ENCODE measurements at regions not wholly inside any gene's neighbourhood (a gene's known extent, or its start where the extent isn't known, plus 50 kb on each side); places are given as distances from the start of the nearest gene placed in this dataset.

DNA sequence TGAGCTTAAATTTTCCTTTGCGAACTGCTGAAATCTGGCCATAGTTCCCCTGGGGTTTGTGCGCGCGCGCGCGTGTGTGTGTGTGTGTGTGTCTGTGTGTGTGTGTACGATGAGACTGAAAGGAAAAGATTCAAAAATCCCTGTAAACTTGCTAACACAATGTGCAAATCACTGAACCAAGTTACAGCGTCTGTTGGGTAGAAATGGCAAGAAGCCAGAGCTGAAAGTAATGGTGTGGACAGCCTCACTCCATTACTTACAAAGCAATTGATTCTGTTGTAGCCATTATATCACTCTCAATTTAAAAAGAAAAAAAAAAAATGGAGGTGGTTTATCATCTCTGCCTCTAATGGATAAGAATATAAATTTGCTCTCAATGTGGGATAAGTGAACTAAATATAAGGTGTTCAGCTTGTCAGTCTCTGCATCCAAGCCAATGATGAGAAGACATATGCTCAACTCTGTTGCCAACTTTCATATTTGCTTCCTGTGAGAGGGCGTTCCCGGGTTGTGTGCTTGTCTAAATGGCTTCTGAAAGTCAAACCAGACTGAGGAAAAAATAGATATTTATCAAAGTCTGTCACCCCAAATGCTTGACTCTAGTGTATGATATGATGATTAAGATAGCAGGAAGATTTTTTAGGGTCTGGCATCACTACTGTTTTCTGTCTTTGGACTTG is 422.2 kb downstream of the ZNF385D start:
- DNase-seq (ENCODE audit: low spot score) = no peak
- TF ChIP-seq, protein P1, sequence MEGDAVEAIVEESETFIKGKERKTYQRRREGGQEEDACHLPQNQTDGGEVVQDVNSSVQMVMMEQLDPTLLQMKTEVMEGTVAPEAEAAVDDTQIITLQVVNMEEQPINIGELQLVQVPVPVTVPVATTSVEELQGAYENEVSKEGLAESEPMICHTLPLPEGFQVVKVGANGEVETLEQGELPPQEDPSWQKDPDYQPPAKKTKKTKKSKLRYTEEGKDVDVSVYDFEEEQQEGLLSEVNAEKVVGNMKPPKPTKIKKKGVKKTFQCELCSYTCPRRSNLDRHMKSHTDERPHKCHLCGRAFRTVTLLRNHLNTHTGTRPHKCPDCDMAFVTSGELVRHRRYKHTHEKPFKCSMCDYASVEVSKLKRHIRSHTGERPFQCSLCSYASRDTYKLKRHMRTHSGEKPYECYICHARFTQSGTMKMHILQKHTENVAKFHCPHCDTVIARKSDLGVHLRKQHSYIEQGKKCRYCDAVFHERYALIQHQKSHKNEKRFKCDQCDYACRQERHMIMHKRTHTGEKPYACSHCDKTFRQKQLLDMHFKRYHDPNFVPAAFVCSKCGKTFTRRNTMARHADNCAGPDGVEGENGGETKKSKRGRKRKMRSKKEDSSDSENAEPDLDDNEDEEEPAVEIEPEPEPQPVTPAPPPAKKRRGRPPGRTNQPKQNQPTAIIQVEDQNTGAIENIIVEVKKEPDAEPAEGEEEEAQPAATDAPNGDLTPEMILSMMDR (IDR thresholded peaks at IDR 0.05; ENCODE audit: borderline replicate concordance, control extremely low read depth, extremely low read depth, insufficient read depth, missing control alignments) = no peak
- in situ Hi-C loops (cut with MboI; ENCODE audit: low sequenced_read_pairs, unreplicated experiment) = no loop called here

DNA sequence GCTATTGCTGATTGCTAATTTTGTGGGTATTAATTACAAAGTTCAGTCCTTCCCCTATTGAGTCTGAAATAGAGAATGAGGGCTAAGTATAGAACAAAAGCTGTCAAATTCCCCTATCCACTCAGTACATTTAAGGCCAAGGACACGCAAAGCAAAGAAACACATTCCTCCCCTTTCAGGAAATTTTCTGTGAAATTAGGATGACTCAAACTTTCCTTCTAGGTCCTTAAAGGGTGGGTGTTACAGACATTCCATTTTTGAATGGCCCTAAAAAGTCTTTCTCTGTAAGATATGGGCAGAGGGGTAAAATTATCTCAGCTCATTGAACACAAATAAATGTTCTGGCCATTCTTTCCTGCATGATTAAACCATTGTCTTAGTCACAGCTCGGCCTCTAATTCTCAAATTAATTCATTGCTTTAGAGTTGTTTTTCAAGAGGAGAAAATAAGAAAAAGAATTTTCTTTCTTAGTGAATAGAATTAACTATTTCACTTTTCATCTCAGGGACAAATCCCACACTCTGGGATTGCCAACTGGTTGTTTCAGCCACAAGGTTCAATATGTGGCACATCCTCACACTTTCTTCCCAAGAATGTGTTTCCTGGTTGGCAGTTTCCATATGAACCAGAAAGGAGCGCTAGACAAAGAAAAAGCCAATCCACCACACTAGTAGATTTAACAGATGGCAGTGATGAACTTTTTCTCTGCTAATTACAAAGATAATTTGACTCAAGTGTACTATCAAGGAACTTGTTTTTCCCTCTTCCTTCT is 424.1 kb downstream of the ZNF385D start:
- DNase-seq (ENCODE audit: low spot score) = no peak
- TF ChIP-seq, protein P1 (IDR thresholded peaks at IDR 0.05; ENCODE audit: borderline replicate concordance, control extremely low read depth, extremely low read depth, insufficient read depth, missing control alignments) = no peak
- in situ Hi-C loops (cut with MboI; ENCODE audit: low sequenced_read_pairs, unreplicated experiment) = no loop called here

DNA sequence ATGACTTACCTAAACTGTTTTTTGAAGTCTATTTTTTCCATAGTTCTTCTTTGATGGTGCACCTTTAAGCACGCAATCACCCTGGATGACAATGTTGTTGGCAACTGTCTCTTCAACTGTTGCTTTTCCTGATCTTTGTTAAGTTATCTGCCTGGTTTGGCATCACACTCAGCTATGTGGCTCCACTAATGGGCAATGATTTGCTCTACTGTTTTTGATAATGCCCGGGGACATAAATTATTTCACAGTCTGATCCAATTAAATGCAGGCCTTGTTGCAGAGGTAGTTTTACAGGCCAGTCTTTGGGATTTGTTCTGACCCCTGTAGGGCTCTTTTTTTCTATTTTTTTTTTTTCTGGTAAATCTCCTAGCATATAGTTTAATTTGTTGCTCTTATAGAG is 436.3 kb downstream of the ZNF385D start:
- in situ Hi-C loops (cut with MboI; ENCODE audit: low sequenced_read_pairs, unreplicated experiment) = no loop called here
- TF ChIP-seq, protein P1 (IDR thresholded peaks at IDR 0.05; ENCODE audit: borderline replicate concordance, control extremely low read depth, extremely low read depth, insufficient read depth, missing control alignments) = no peak
- DNase-seq (ENCODE audit: low spot score) = no peak

DNA sequence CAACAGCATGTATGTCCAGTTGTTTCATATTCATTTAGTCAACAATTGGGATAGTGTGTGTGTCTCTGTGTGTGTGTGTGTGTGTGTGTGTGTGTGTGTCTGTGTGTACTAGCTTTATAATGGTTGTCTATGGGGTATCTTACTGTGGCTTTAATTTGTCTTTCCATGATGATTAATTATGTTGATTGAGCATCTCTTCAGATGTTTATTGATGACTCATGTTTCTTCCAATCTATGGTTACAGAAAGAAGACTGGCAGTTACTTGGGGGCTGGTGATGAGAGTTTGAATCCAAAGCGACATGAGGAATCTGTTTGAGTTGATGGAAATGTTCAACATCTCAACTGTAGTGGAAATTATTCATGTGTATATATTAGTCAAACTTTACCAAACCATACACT is 440.1 kb downstream of the ZNF385D start:
- DNase-seq (ENCODE audit: low spot score) = no peak
- in situ Hi-C loops (cut with MboI; ENCODE audit: low sequenced_read_pairs, unreplicated experiment) = no loop called here
- TF ChIP-seq, protein P1 (IDR thresholded peaks at IDR 0.05; ENCODE audit: borderline replicate concordance, control extremely low read depth, extremely low read depth, insufficient read depth, missing control alignments) = no peak

DNA sequence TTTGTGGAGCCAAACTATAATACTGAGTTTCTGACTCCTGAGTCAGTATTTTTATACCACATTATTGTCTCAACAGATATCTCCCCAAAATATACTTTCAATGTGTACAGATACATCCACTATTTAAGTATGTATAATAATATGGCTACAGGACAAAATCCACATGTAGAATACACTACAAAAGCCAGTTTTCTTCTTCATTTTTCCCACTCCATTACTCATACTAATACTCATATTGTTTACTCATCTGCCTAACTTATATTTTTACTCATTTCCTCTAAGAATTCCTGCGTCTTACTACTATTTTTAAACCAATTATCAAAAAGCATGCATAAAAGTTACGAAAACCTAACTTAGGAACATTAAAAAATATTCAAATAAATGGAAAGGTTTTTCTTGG is 440.8 kb downstream of the ZNF385D start:
- in situ Hi-C loops (cut with MboI; ENCODE audit: low sequenced_read_pairs, unreplicated experiment) = no loop called here

DNA sequence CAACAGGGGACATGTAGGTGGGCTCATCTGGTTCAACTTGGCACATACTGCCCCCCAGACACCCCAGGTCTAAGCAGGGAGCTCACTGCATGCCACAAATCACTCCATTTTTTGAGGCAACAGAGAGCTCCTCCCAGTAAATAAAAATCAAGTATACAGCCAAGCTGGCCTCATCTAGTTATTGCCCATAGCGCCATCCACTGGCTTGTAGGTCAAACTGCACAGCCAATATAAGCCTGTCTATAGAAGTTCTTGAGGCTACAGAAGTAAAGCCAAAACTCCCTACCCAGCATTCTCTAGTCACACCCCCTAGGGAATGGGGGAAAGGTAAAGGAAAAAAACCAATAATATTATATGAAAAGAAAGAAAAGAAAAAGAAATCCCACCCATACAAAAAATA is 453.7 kb downstream of the ZNF385D start:
- in situ Hi-C loops (cut with MboI; ENCODE audit: low sequenced_read_pairs, unreplicated experiment) = no loop called here
- TF ChIP-seq, protein P1 (IDR thresholded peaks at IDR 0.05; ENCODE audit: borderline replicate concordance, control extremely low read depth, extremely low read depth, insufficient read depth, missing control alignments) = no peak
- no peak for DNase-seq (ENCODE audit: low spot score)

More for the DNA sequence above, 440.8 kb downstream of the ZNF385D start:
- DNase-seq (ENCODE audit: low spot score) = no peak
- TF ChIP-seq, protein P1 (IDR thresholded peaks at IDR 0.05; ENCODE audit: borderline replicate concordance, control extremely low read depth, extremely low read depth, insufficient read depth, missing control alignments) = no peak

Measured in GM13976 (cell line).